Fibroblast of mammary gland (primary cell): ENCODE measurements at regions not wholly inside any gene's neighbourhood (a gene's known extent, or its start where the extent isn't known, plus 50 kb on each side); places are given as distances from the start of the nearest gene placed in this dataset.

Experiments used
- DNase-seq: peaks from one replicate; pipeline ENCODE4 v3.0.0-alpha.2; 2010; ENCODE audit warnings: low read depth
- H3K4me3 ChIP-seq: 2 replicates; pipeline ENCODE4 v1.5.1; 2011; ENCODE audit warnings: low read depth, mild to moderate bottlenecking, low read length, moderate library complexity; ENCODE audit not compliant: control insufficient read depth
- CTCF ChIP-seq: conservative IDR thresholded peaks from 2 replicates; pipeline ENCODE4 v1.5.1; 2011; ENCODE audit warnings: low read depth, low read length, inconsistent platforms; ENCODE audit not compliant: control insufficient read depth, insufficient read depth

GRCh38 chr4:178311997-178312396, 869.8 kb upstream of the AGA start:
- H3K4me3 ChIP-seq = no peak overlapping the region
- DNase-seq = no peak
- no peak for TF ChIP-seq CTCF

GRCh38 chr4:178314287-178314686, 872.0 kb upstream of the AGA start:
- H3K4me3 ChIP-seq = no peak overlapping the region
- no peak for TF ChIP-seq CTCF
- no peak for DNase-seq

- DNase-seq = no peak
- H3K4me3 ChIP-seq = no peak overlapping the region
- TF ChIP-seq CTCF = no peak
Measured at GRCh38 chr4:178316211-178316610, 874.0 kb upstream of the AGA start.

GRCh38 chr4:178320003-178320402, 877.8 kb upstream of the AGA start:
- no peak overlapping the region for H3K4me3 ChIP-seq
- no peak for DNase-seq
- no peak for TF ChIP-seq CTCF

- TF ChIP-seq CTCF = no peak
- H3K4me3 ChIP-seq = no peak overlapping the region
- no peak for DNase-seq
Measured at GRCh38 chr4:178322524-178323183, 880.4 kb upstream of the AGA start.

GRCh38 chr4:178329226-178329872, 887.1 kb upstream of the AGA start:
- no peak overlapping the region for H3K4me3 ChIP-seq
- no peak for DNase-seq
- TF ChIP-seq CTCF = no peak
